H9 (cell line): ENCODE measurements at regions not wholly inside any gene's neighbourhood (a gene's known extent, or its start where the extent isn't known, plus 50 kb on each side); places are given as distances from the start of the nearest gene placed in this dataset.

ENCODE experiments used
- DNase-seq: peaks from one replicate; pipeline ENCODE4 v3.0.0-alpha.2; 2017
- H2AFZ ChIP-seq: one replicate; pipeline ENCODE4 v1.6.1; 2013; ENCODE audit warnings: mild to moderate bottlenecking, low read length, control low read depth, moderate library complexity
- H2AK5ac ChIP-seq: 2 replicates; pipeline ENCODE4 v1.6.1; 2013; ENCODE audit warnings: low read length, control low read depth, mixed read lengths; ENCODE audit not compliant: insufficient read length
- H2BK120ac ChIP-seq: one replicate; pipeline ENCODE4 v1.6.1; 2013; ENCODE audit warnings: low read depth, mild to moderate bottlenecking, low read length, control low read depth, inconsistent platforms; ENCODE audit not compliant: poor library complexity, severe bottlenecking
- H2BK12ac ChIP-seq: 2 replicates; pipeline ENCODE4 v1.6.1; 2013; ENCODE audit warnings: low read length, control low read depth, mixed read lengths, low read depth; ENCODE audit not compliant: insufficient read length
- H2BK15ac ChIP-seq: 2 replicates; pipeline ENCODE4 v1.6.1; 2013; ENCODE audit warnings: low read depth, low read length, control low read depth
- H2BK20ac ChIP-seq: one replicate; pipeline ENCODE4 v1.6.1; 2013; ENCODE audit warnings: low read depth, mild to moderate bottlenecking, low read length, control low read depth, inconsistent platforms; ENCODE audit not compliant: poor library complexity, severe bottlenecking
- H2BK5ac ChIP-seq: 2 replicates; pipeline ENCODE4 v1.6.1; 2013; ENCODE audit warnings: low read length, control low read depth, mixed read lengths; ENCODE audit not compliant: insufficient read length
- H3K14ac ChIP-seq: 2 replicates; pipeline ENCODE4 v1.6.1; 2013; ENCODE audit warnings: low read length, control low read depth; ENCODE audit not compliant: insufficient read depth
- H3K18ac ChIP-seq: 2 replicates; pipeline ENCODE4 v1.6.1; 2013; ENCODE audit warnings: low read depth, mild to moderate bottlenecking, mixed read lengths, low read length, control low read depth; ENCODE audit not compliant: insufficient read length
- H3K23ac ChIP-seq: 2 replicates; pipeline ENCODE4 v1.6.1; 2013; ENCODE audit warnings: low read length, control low read depth, mixed read lengths, low read depth; ENCODE audit not compliant: insufficient read length
- H3K23me2 ChIP-seq: 2 replicates; pipeline ENCODE4 v1.6.1; 2013; ENCODE audit warnings: low read depth, mild to moderate bottlenecking, mixed read lengths, low read length, control low read depth; ENCODE audit not compliant: insufficient read length, poor library complexity, severe bottlenecking
- H3K27ac ChIP-seq: 2 replicates; pipeline ENCODE4 v1.5.1; 2013; ENCODE audit warnings: low read length, control low read depth, mixed read lengths, low read depth; ENCODE audit not compliant: insufficient read length
- H3K27me3 ChIP-seq: 2 replicates; pipeline ENCODE4 v1.6.1; 2013; ENCODE audit warnings: low read length, control low read depth, inconsistent platforms; ENCODE audit not compliant: insufficient read depth
- H3K4ac ChIP-seq: 2 replicates; pipeline ENCODE4 v1.6.1; 2013; ENCODE audit warnings: low read depth, mild to moderate bottlenecking, control low read depth, inconsistent platforms, low read length, moderate library complexity
- H3K4me1 ChIP-seq: 2 replicates; pipeline ENCODE4 v1.6.1; 2013; ENCODE audit warnings: low read length, control low read depth, inconsistent platforms; ENCODE audit not compliant: insufficient read depth
- H3K4me2 ChIP-seq: 2 replicates; pipeline ENCODE4 v1.6.1; 2013; ENCODE audit warnings: low read length, control low read depth, mixed read lengths; ENCODE audit not compliant: insufficient read length, insufficient read depth
- H3K56ac ChIP-seq: 2 replicates; pipeline ENCODE4 v1.6.1; 2013; ENCODE audit warnings: low read depth, mild to moderate bottlenecking, mixed read lengths, low read length, control low read depth; ENCODE audit not compliant: insufficient read length
- H3K79me1 ChIP-seq: 2 replicates; pipeline ENCODE4 v1.6.1; 2013; ENCODE audit warnings: low read depth, mild to moderate bottlenecking, moderate library complexity, low read length, control low read depth, inconsistent platforms; ENCODE audit not compliant: insufficient read depth, poor library complexity, severe bottlenecking
- H3K79me2 ChIP-seq: 2 replicates; pipeline ENCODE4 v1.6.1; 2013; ENCODE audit warnings: low read length, control low read depth, inconsistent platforms; ENCODE audit not compliant: insufficient read depth
- H3K9ac ChIP-seq: 2 replicates; pipeline ENCODE4 v1.6.1; 2013; ENCODE audit warnings: low read length, control low read depth, mixed read lengths; ENCODE audit not compliant: insufficient read length; ENCODE audit errors: extremely low read depth
- H3K9me3 ChIP-seq: one replicate; pipeline ENCODE4 v1.6.1; 2013; ENCODE audit warnings: low read depth, low read length, inconsistent platforms; ENCODE audit not compliant: control insufficient read depth
- H3T11ph ChIP-seq: one replicate; pipeline ENCODE4 v1.6.1; 2013; ENCODE audit warnings: mild to moderate bottlenecking, low read length, control low read depth, inconsistent platforms
- H4K20me1 ChIP-seq: one replicate; pipeline ENCODE4 v1.6.1; 2013; ENCODE audit not compliant: control insufficient read depth, insufficient read length, insufficient read depth
- H4K5ac ChIP-seq: 2 replicates; pipeline ENCODE4 v1.6.1; 2013; ENCODE audit warnings: low read depth, mild to moderate bottlenecking, mixed read lengths, low read length, control low read depth; ENCODE audit not compliant: insufficient read length
- H4K8ac ChIP-seq: replicated peaks from 2 replicates; pipeline ENCODE4 v1.6.1; 2013; ENCODE audit warnings: low read length, control low read depth, mixed read lengths, low read depth; ENCODE audit not compliant: insufficient read length
- H4K91ac ChIP-seq: 2 replicates; pipeline ENCODE4 v1.6.1; 2013; ENCODE audit warnings: low read depth, mild to moderate bottlenecking, moderate library complexity, mixed read lengths, low read length, control low read depth; ENCODE audit not compliant: insufficient read length
- H3K27ac Mint-ChIP-seq, 3 experiments: 2 replicates in 2 of 3; 3 replicates in 1 of 3; pipeline ENCODE4 v1.8.0; 2020 to 2021; ENCODE audit warnings: mixed read lengths in 3 of 3, mild to moderate bottlenecking in 1 of 3, moderate library complexity in 1 of 3
- H3K27me3 Mint-ChIP-seq: 2 replicates; pipeline ENCODE4 v1.8.0; 2021; ENCODE audit warnings: low read depth, mild to moderate bottlenecking, moderate library complexity, mixed read lengths
- H3K36me3 Mint-ChIP-seq, 3 experiments: 2 replicates in 2 of 3; 3 replicates in 1 of 3; pipeline ENCODE4 v1.8.0; 2020 to 2021; ENCODE audit warnings: low read depth in 3 of 3, mixed read lengths in 3 of 3; ENCODE audit not compliant: insufficient read depth in 1 of 3
- H3K4me1 Mint-ChIP-seq, 2 experiments: 2 replicates each; pipeline ENCODE4 v1.8.0; 2020; ENCODE audit warnings: mixed read lengths in 2 of 2
- H3K4me3 Mint-ChIP-seq, 2 experiments: 2 replicates in 1 of 2; 3 replicates in 1 of 2; pipeline ENCODE4 v1.8.0; 2020 to 2021; ENCODE audit warnings: mild to moderate bottlenecking in 2 of 2, mixed read lengths in 2 of 2, moderate library complexity in 1 of 2
- H3K9me3 Mint-ChIP-seq, 2 experiments: 2 replicates in 1 of 2; 3 replicates in 1 of 2; pipeline ENCODE4 v1.8.0; 2020; ENCODE audit warnings: mild to moderate bottlenecking in 2 of 2, mixed read lengths in 2 of 2, moderate library complexity in 1 of 2
- WGBS: extraction: QIAGEN DNeasy Blood & Tissue Kit; methylation state at CpG from one replicate; pipeline ENCODE4 v1.1.7; 2013; ENCODE audit warnings: missing lambda C conversion rate, low lambda C conversion rate, mixed read lengths; ENCODE audit not compliant: insufficient read length; ENCODE audit errors: extremely low coverage; 5-methylcytosine and 5-hydroxymethylcytosine counted together
- TF ChIP-seq, protein P1 (sequence below): fragments of 200-600 bp; sonication (generic); conservative IDR thresholded peaks from 3 replicates; pipeline ENCODE4 v1.8.0; 2021; ENCODE audit warnings: antibody characterized with exemption, mild to moderate bottlenecking

DNA sequence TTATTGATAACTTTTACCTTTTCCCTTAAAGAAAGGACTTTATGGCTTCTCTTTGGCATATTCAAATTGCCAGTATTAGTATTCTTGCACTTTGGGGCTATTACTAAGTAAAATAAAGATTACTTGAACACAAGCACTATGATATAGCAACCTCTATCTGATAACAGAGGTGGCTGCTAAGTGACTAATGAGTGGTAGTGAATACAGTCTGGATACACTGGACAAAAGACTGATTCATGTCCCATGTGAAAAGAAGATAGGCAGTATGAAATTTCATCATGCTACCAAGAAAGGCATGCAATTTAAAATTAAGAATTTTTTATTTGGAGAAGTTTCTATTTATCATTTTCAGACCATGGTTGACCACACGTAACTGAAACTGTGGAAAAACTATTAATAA, 399.9 kb downstream of the FSCB start:
- H3K18ac ChIP-seq: no peak overlapping the region
- H3K79me2 ChIP-seq: no peaks in the 10 kb centered on the region
- no peak for DNase-seq
- H3K56ac ChIP-seq: no peak overlapping the region
- no peak overlapping the region for H2BK5ac ChIP-seq
- no peak overlapping the region for H2BK120ac ChIP-seq
- no peak overlapping the region for H3K4ac ChIP-seq
- H2AK5ac ChIP-seq: no peak overlapping the region
- H4K5ac ChIP-seq: no peak overlapping the region
- no peak overlapping the region for H3K4me2 ChIP-seq
- no peaks in the 10 kb centered on the region for H3K27me3 ChIP-seq
- no peaks in the 10 kb centered on the region for H3K23me2 ChIP-seq
- WGBS: no CpG with 5 or more reads among the region's 1 CpG
- H3K4me1 ChIP-seq: no peaks in the 10 kb centered on the region
- H3K9me3 Mint-ChIP-seq: peaks cover 32 to 36% of the 10 kb centered on the region in 2 experiments
- H3K36me3 Mint-ChIP-seq: peaks cover 0 to 30% (median 25%) of the 10 kb centered on the region in 3 experiments; a peak in 6 of 7 replicates
- no peaks in the 10 kb centered on the region for H4K20me1 ChIP-seq
- no peak overlapping the region for H3K14ac ChIP-seq
- H3K79me1 ChIP-seq: no peaks in the 10 kb centered on the region
- H2AFZ ChIP-seq: no peak overlapping the region
- no peak overlapping the region for H2BK20ac ChIP-seq
- H3K9me3 ChIP-seq: peaks cover 8% of the 10 kb centered on the region
- H3K27ac ChIP-seq: no peak overlapping the region
- no peak overlapping the region for H3T11ph ChIP-seq
- no peak overlapping the region for H2BK15ac ChIP-seq
- no peaks in the 10 kb centered on the region for H3K27me3 Mint-ChIP-seq
- H3K27ac Mint-ChIP-seq: no peak overlapping the region
- no peaks in the 10 kb centered on the region for H3K4me1 Mint-ChIP-seq
- no peak overlapping the region for H3K9ac ChIP-seq
- no peak overlapping the region for H4K91ac ChIP-seq
- no peak overlapping the region for H3K4me3 Mint-ChIP-seq
- TF ChIP-seq, protein P1, sequence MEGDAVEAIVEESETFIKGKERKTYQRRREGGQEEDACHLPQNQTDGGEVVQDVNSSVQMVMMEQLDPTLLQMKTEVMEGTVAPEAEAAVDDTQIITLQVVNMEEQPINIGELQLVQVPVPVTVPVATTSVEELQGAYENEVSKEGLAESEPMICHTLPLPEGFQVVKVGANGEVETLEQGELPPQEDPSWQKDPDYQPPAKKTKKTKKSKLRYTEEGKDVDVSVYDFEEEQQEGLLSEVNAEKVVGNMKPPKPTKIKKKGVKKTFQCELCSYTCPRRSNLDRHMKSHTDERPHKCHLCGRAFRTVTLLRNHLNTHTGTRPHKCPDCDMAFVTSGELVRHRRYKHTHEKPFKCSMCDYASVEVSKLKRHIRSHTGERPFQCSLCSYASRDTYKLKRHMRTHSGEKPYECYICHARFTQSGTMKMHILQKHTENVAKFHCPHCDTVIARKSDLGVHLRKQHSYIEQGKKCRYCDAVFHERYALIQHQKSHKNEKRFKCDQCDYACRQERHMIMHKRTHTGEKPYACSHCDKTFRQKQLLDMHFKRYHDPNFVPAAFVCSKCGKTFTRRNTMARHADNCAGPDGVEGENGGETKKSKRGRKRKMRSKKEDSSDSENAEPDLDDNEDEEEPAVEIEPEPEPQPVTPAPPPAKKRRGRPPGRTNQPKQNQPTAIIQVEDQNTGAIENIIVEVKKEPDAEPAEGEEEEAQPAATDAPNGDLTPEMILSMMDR: no peak
- no peak overlapping the region for H3K23ac ChIP-seq
- H2BK12ac ChIP-seq: no peak overlapping the region
- H4K8ac ChIP-seq: no peak overlapping the region
